OCI-M1 (cell line): ENCODE measurements at regions not wholly inside any gene's neighbourhood (a gene's known extent, or its start where the extent isn't known, plus 50 kb on each side); places are given as distances from the start of the nearest gene placed in this dataset.
"Not testable (repeated sequence)": the region's sequence is repeated elsewhere in the genome, so short reads cannot be mapped to it uniquely, and the experiment has no call there.

Experiments used
- DNase-seq: peaks from one replicate; lab custom pipeline; 2025; lab: John Stamatoyannopoulos, UW

DNA sequence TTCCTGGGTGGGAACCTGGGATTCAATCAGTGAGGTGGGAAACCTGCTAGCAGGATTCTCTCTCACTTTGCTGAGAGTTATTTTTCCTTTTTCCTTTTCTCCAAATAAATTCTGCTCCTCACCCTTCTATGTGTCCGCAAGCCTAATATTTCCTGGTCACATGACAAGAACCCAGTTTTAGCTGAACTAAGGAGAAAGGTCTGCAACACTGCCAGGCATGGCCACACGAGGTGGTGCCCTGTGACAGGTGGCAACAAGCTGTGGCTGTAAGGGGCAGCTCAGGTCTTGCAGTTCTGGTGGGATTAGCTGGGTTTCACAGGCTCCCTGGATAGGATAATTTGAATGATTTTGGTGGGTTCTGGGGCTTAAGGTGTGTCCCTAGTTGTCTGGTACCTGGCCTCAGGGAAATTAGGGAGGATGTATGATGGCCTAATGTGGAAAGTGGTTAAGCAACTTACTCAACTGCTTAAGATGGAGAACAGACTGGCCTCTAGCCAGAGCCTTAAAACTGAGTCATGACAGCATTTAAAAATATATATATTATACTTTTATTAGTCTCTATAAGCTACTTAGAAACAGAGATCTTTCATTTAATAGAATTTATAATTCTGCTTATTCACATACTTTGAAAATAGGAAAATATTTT, 215.0 kb downstream of the IL15 start:
- DNase-seq, result no peak

DNA sequence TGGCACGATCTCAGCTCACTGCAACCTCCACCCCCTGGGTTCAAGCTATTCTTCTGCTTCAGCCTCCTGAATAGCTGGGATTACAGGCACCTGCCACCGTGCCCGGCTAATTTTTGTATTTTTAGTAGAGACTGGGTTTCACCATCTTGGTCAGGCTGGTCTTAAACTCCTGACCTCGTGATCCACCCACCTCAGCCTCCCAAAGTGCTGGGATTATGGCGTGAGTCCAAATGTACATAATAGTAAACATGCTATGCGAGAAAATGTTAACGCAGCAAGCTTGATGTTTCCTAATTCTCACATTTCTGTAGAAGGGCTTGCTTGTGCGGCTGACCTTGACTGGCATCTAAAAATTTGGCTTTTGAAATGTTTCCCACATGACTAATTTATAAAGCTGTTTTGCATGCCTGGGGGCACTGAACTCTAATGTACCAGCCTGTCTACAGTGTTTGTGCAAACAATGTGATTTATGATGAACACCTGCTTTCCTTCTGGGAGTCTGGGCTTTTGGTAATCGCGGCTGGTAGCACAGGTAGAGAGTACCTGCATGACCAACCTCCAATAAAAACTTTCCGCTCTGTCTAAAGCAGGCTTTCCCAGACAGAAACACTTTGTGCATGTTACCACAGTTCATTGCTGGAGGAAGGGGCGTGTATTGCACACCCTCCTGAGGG, 216.8 kb downstream of the IL15 start:
- DNase-seq, result no peak

DNA sequence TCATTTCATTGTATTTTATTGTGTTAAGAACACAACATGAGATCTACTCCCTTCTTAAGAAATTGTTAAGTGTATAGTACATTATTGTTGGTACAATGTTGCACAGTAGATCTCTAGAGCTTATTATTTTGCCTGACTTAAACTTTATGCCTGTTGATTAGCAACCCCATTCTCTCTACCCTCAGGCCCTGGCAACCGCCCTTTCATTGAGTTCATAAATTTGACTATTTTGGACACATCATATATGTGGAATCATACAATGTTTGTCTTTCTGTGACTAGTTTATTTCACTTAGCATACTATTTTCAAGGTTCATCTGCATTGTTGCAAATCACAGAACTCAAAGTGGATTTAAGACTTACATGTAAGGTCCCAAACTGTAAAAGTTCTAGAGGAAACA, 222.1 kb downstream of the IL15 start:
- DNase-seq, result no peak

DNA sequence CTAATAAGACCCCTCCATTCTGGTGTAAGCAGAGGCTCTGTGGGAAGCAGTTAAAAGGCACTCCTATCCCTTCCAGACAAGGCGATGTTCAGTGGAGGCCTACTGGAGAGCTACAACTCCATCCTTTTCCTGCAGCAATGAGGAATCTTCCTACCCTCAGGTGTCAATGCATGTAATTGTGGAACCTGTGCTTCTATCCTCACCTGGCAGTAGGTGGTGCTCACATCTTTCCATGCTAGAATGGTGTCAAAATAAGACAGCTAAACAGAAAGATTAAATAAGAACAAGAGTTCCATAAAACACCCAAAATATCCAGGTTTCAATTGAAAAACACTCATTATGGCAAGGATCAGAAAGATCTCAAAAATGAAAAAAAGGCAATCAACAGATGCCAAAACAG, 224.6 kb downstream of the IL15 start:
- peak; percentile 22 for DNase-seq

GRCh38 chr4:141870152-141870551, 233.8 kb downstream of the IL15 start:
- DNase-seq, result peak; percentile 51

DNA sequence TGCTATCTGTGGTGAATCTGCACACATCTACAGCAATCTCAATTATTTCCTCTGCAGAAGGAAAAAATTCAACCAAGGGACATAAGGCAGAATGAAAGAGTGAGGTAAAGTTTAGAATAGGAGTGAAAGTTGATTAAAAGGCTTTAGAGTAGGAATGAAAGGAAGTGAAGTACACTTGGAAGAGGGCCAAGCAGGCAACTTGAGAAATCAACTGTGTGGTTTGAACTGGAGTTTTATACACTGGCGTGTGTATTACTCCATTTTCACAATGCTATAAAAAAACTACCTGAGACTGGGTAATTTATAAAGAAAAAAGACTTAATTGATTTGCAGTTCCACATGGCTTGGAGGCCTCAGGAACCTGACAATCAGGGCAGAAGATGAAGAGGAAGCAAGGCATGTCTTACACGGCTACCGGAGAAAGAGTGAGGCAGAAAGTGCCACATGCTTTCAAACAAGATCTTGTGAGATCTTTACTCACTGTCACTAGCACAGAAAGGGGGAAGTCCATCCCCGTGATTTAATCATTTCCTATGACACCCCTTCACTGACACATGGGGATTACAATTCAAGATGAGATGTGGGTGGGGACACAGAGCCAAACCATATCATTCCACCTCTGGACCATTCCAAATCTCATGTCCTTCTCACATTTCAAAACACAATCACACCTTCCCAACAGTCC, 234.8 kb downstream of the IL15 start:
- DNase-seq, result peak; percentile 41

GRCh38 chr4:141882650-141883049, 246.3 kb downstream of the IL15 start:
- not testable (repeated sequence) for DNase-seq

DNA sequence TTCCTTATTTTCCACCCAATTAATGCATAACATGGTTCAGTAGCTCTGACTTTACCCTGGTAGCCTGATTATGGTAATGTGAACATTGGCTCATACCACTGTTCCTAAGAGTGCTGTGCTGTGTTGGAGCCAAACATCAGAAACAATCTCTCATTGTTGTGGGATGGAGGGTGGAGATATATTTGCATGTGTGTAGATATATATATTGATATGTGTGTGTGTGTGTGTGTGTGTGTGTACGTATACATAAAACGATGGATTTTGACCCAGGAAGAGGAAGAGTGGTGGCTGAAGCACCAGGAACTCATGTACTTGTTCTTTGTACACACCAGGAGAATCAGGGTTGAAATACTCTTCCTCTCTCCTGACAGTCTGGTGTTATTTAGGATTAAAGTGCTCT, 247.7 kb downstream of the IL15 start:
- DNase-seq, result no peak

DNA sequence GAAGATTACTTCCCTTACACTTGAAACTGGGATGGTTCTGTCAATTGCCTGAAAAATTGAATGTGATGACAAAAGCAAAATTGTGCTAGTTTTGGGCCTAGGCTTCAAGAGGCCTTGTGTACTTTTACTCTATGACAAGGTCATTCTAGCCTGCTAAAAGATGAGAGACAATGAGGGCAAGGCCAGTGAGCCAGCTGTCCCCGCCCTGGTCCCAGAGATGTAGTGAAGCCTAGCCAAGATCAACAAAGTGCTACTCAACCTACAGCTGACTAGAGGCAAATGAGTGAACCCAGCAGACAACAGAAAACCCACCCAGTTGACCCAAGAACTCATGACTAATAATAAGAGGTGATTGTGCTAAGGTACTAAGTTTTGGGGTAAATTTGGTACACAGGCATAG, 248.7 kb downstream of the IL15 start:
- DNase-seq, result no peak

GRCh38 chr4:141890279-141890678, 253.9 kb downstream of the IL15 start:
- peak; percentile 87 for DNase-seq

DNA sequence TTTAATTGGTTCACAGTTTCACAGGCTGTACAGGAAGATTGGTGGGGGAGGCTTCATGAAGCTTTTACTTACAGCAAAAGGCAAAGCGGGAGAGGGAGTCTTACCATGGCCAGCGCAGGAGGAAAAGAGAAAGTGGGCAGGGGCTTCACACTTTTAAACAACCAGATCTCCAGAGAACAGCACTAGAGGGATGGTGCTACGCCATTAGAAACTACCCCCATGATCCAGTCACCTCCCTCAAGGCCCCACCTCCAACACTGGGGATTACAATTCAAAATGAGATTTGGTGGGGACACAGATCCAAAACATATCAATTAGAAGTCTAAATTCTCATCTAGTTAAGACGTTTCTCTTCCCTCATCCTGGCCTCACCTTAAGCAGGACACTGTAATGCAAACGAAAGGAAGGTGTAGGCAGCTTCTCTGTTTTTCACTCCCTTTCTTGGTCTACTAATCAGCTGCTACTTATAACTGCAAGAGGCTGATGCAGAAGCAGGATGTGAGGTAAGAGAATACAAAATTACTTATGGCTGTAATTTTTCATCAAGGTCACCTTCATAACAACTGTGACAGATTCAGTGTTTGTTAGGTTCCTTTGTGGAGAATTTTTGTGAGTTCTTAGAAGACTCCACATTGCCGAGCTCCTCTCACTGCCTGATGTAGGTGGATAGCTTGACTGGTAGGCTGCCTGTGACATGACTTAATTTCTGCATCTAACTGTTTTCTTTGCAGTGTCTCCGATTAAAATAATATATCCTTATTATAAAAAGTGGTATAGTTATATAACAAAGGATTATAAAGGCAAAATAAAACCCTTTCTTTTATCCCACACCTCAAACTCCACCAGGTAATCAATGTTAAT, 255.1 kb downstream of the IL15 start:
- no peak for DNase-seq

DNA sequence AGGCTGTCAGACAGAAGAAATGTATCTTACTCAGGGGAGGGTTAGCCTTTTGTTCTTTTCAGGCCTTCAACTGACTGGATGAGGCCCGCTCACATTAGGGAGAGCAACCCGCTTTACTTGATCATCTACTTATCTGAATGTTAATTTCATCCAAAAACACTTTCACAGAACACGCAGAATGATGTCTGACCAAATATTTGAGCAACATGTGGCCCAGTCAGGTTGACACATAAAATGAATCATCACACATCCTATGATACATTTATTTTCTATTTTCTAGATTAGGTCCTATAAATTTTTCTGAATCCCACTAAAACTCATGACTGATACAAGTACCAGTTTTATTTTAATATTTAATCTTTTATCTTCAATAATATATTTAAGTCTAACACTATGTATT, 260.3 kb downstream of the IL15 start:
- DNase-seq, result no peak

- peak; percentile 53 for DNase-seq
Observed at GRCh38 chr4:141898346-141898745, 262.0 kb downstream of the IL15 start.

GRCh38 chr4:141899103-141899502, 262.7 kb downstream of the IL15 start:
- no peak for DNase-seq

- no peak for DNase-seq
Observed at GRCh38 chr4:141899541-141899940, 263.2 kb downstream of the IL15 start.

DNA sequence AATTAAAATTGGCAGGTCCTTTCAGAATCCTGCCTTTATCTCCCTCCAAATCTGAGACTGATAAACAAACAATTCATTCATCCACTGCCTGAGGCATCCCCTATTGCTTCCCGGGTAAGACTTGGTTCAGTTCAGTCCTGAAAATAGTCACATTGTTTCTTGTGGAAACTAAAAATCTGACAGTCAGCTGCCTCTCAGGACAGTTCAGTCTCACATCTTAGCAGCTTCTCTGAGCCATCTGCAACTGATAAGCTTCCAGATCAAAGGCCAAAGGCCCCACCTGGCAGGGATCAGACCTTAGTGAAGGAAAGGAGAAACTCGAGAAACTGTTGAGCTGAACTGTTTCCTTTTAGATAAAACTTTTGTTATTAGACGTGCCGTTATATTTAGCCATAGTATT, 264.5 kb downstream of the IL15 start:
- DNase-seq, result no peak

DNA sequence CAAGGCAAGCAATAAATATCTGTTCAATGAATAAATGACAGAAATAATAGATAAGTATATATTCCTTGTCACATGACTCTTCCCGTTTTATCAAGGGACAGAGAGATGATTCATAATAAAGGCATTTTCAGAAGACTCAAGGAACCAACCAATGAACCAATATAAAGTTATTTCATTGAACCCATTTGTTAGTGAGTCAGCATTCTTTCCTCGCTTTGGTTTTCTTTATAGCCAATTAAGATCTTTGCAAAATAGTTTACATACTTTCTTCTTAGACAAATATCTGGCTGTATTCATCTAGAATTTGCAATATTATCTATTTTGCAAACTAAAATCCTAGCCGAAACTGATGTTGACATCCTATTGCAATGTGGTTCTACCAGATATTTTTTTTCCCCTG, 269.4 kb downstream of the IL15 start:
- no peak for DNase-seq

DNA sequence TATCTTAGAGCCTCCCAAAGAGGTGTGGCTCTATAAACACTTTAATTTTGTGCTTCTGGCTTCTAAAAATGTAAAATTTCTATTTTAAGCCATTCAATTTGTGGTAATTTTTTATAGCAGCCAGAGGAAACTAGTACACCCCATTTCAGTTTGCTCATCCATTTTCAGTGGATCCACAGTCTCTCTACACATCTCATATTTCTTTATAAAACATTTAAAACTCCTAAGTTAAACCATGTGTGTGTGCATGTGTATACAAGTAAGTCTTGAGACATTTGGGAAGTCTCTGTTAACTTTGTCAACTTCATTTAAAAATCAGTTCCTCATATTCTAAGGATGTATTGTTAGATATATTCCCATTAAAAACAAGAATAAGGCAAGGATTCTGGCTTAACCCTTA, 273.2 kb downstream of the IL15 start:
- DNase-seq, result no peak

DNA sequence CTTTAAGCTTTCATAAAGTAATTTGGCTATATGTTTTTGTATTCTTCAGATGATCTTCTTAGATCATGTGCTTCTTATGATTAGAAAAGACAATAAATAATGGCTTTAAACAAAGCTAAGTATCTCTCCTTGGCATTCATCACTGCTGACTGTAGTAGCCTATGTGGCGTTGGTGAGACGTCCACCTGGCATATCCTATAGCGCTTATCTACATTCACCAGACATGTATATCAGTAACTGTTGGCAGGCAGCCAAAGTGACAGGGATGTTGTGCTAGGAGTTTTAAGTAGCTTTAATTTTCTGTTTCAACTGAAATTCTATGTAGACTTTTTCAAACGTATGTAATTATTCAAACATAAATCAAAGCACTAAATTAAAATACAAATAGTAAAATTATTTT, 276.4 kb downstream of the IL15 start:
- DNase-seq, result peak; percentile 97

GRCh38 chr4:141913928-141914327, 277.5 kb downstream of the IL15 start:
- peak; percentile 77 for DNase-seq

- peak; percentile 37 for DNase-seq
Observed at GRCh38 chr4:141914746-141915145, 278.4 kb downstream of the IL15 start.

DNA sequence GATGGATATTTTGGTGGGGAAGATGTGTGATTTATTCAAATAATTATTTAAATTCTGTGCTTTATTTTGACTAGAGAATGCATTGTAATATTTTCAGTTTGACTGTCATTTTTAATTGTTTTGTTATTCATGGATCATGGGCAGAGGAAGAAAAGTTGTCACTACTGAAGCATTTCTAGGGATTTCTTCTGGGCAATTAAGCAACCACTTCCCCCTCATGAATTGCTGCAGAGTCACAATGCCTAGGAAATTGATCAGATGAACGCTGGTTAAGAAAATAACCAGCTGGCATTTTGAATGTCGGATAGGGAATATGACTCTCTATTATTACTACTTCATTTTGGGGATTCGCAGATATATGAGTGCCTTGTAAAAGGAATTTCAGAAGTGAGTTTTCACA, 283.3 kb downstream of the IL15 start:
- no peak for DNase-seq
